ENCODE measurements at regions not wholly inside any gene's neighbourhood (a gene's known extent, or its start where the extent isn't known, plus 50 kb on each side); places are given as distances from the start of the nearest gene placed in this dataset.

DNA sequence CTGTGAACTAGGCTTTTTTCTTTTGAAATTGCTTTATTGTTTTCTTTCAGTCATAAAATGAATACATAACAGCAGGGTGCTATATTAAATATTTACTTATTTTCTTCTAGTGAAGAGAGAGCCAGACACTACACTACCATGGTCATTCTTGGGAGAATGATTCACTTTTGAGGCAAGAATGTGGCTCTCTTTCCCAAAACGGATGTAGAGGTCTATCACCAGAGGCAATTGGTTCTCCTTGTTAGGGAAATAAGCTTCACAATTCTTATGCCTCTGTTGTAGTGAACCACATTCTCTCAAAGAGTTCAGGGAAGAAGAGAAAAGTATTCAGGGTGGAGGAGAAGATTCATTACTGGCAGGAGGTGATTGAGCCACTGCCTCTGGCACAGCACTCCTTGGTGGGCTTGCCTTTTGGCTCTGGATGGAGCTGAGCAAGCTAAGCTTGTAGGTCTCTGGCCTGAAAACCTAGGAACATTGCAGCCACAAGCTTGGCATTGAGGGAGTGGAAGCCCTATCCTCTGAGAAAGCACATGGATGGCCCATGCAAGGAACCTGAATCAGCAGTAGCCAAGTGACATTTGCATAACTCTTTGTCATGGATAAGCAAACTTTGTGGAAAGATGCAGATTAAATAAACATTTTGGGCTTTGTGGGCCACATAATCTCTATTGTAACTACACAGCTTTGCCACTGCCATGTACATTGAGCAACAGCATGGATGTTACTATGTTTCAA, 179.0 kb upstream of the TNC start:
- no peak for DNase-seq
- Histone ChIP-seq H3K9me3 (no peaks in the 10 kb centered on the region), H3K4me1 (ENCODE audit: control insufficient read depth in 1 of 2, insufficient read depth in 2 of 2, low read depth in 1 of 2, low read length in 1 of 2) (no peaks in the 10 kb centered on the region; a peak in 1 of 4 replicates), H3F3A (replicated peaks; ENCODE audit: insufficient read depth) (no peaks in the 10 kb centered on the region), H3K4me2 (no peak overlapping the region), H4K20me1 (ENCODE audit: insufficient read depth) (no peaks in the 10 kb centered on the region), H3K79me2 (ENCODE audit: insufficient read depth) (no peaks in the 10 kb centered on the region), H3K27me3 (ENCODE audit: insufficient read depth) (no peaks in the 10 kb centered on the region), H3K4me3 (ENCODE audit: low read depth in 2 of 2, low read length in 1 of 2) (no peak overlapping the region), H3K36me3 (replicated peaks in 1 of 2; ENCODE audit: control insufficient read depth in 1 of 2, insufficient read depth in 2 of 2, low read length in 1 of 2) (no peaks in the 10 kb centered on the region), H3K9ac (no peak overlapping the region), H3K9me2 (no peaks in the 10 kb centered on the region), H3K27ac (ENCODE audit: low read depth in 2 of 2, low read length in 1 of 2) (no peak overlapping the region), H2AFZ (ENCODE audit: low read depth) (no peak overlapping the region)
- ChIA-PET POLR2A (no interaction called here), CTCF (no interaction called here)
- WGBS (ENCODE audit: low lambda C conversion rate), result 79% methylated on average over 1 of the region's 1 CpG
- TF ChIP-seq EZH2phosphoT487 (IDR thresholded peaks at IDR 0.05; ENCODE audit: borderline replicate concordance, low read depth) (no peak), NFIC (IDR thresholded peaks at IDR 0.05; ENCODE audit: borderline replicate concordance) (no peak), POLR2AphosphoS5 (IDR thresholded peaks at IDR 0.05; ENCODE audit: low read depth, low read length) (no peak), CTCF (IDR thresholded peaks at IDR 0.05) (no peak), FOXM1 (IDR thresholded peaks at IDR 0.05; ENCODE audit: low read depth) (no peak)
- TF ChIP-seq, protein P1, sequence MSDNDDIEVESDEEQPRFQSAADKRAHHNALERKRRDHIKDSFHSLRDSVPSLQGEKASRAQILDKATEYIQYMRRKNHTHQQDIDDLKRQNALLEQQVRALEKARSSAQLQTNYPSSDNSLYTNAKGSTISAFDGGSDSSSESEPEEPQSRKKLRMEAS (IDR thresholded peaks at IDR 0.05; ENCODE audit: low read depth), result no peak

DNA sequence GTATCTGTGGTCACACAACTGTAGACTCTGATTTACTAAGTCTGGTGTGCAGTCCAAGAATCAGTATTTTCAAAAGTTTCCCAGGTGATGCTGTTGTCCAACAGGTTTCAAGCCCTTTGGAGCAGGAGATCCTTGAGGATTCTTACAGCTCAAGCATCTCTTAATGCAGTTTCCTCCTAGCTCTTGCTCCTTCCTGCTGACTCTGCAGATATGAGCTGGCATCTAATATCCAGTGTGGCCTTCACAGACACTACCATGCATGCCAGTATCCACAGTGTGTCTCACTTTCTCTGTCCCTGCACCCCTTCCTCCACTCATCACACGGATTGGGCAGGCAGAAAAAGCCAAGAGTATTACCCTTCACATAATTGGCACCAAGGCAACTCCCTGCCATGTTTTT, 182.2 kb upstream of the TNC start:
- TF ChIP-seq NRF1 (IDR thresholded peaks at IDR 0.05; ENCODE audit: low read depth, low read length), result no peak
- no peak for TF ChIP-seq RFX5 (IDR thresholded peaks at IDR 0.05; ENCODE audit: low read length)
- TF ChIP-seq, protein P1 (IDR thresholded peaks at IDR 0.05; ENCODE audit: low read depth), result no peak
- TF ChIP-seq, protein P2, sequence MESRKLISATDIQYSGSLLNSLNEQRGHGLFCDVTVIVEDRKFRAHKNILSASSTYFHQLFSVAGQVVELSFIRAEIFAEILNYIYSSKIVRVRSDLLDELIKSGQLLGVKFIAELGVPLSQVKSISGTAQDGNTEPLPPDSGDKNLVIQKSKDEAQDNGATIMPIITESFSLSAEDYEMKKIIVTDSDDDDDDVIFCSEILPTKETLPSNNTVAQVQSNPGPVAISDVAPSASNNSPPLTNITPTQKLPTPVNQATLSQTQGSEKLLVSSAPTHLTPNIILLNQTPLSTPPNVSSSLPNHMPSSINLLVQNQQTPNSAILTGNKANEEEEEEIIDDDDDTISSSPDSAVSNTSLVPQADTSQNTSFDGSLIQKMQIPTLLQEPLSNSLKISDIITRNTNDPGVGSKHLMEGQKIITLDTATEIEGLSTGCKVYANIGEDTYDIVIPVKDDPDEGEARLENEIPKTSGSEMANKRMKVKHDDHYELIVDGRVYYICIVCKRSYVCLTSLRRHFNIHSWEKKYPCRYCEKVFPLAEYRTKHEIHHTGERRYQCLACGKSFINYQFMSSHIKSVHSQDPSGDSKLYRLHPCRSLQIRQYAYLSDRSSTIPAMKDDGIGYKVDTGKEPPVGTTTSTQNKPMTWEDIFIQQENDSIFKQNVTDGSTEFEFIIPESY (IDR thresholded peaks at IDR 0.05; ENCODE audit: borderline replicate concordance, low read depth), result no peak
- TF ChIP-seq FOXJ3 (CRISPR knock-in tag; IDR thresholded peaks at IDR 0.05), result no peak
- no peak for TF ChIP-seq NFIC (IDR thresholded peaks at IDR 0.05; ENCODE audit: borderline replicate concordance)
- no peak for TF ChIP-seq FOXM1 (IDR thresholded peaks at IDR 0.05; ENCODE audit: low read depth)
- no peaks in the 10 kb centered on the region for H3K79me2 ChIP-seq (ENCODE audit: insufficient read depth)
- no peak overlapping the region for H3K27ac ChIP-seq (ENCODE audit: low read depth in 2 of 2, low read length in 1 of 2)
- H2AFZ ChIP-seq (ENCODE audit: low read depth), result no peak overlapping the region
- no peaks in the 10 kb centered on the region for H4K20me1 ChIP-seq (ENCODE audit: insufficient read depth)
- H3K4me3 ChIP-seq (ENCODE audit: low read depth in 2 of 2, low read length in 1 of 2), result no peak overlapping the region
- DNase-seq, result no peak
- H3K9me2 ChIP-seq, result no peaks in the 10 kb centered on the region
- no peak overlapping the region for H3K9ac ChIP-seq
- POLR2A ChIA-PET, result no interaction called here
- H3K4me1 ChIP-seq (ENCODE audit: control insufficient read depth in 1 of 2, insufficient read depth in 2 of 2, low read depth in 1 of 2, low read length in 1 of 2), result no peaks in the 10 kb centered on the region
- H3K27me3 ChIP-seq (ENCODE audit: insufficient read depth), result no peaks in the 10 kb centered on the region
- WGBS (ENCODE audit: low lambda C conversion rate), result 53% methylated on average over 1 of the region's 1 CpG
- CTCF ChIA-PET, result no interaction called here
- no peaks in the 10 kb centered on the region for H3K36me3 ChIP-seq (replicated peaks in 1 of 2; ENCODE audit: control insufficient read depth in 1 of 2, insufficient read depth in 2 of 2, low read length in 1 of 2)
- H3K9me3 ChIP-seq, result no peaks in the 10 kb centered on the region; the same call in 1 of the 2 replicates
- no peak overlapping the region for H3K4me2 ChIP-seq
- no peaks in the 10 kb centered on the region for H3F3A ChIP-seq (replicated peaks; ENCODE audit: insufficient read depth)

All from SK-N-SH (cell line).